CD4-positive, CD25-positive, alpha-beta regulatory T cell (primary cell): ENCODE measurements at regions not wholly inside any gene's neighbourhood (a gene's known extent, or its start where the extent isn't known, plus 50 kb on each side); places are given as distances from the start of the nearest gene placed in this dataset.
"Not testable (repeated sequence)": the region's sequence is repeated elsewhere in the genome, so short reads cannot be mapped to it uniquely, and the experiment has no call there.

Experiments used
- ATAC-seq, 2 donors: fragments of 150-1000 bp; cut with Tn5 transposase; one replicate each; pipeline ENCODE4 v1.10.0; 2021; ENCODE audit warnings: low read depth in 2 of 2, moderate number of reproducible peaks in 2 of 2, moderate library complexity in 1 of 2
- DNase-seq, 3 donors: peaks; one replicate each; pipeline versions ENCODE4 v3.0.0 to v3.0.0-alpha.2; 2012 to 2022; ENCODE audit warnings: mixed read lengths in 1 of 3
- H3K27ac ChIP-seq: one replicate; pipeline ENCODE4 v1.7.0; 2013; ENCODE audit warnings: mild to moderate bottlenecking, low read length; ENCODE audit not compliant: insufficient read depth, poor library complexity, severe bottlenecking
- H3K27me3 ChIP-seq: one replicate; pipeline ENCODE4 v1.7.0; 2013; ENCODE audit warnings: low read length; ENCODE audit not compliant: control insufficient read depth, insufficient read depth
- H3K36me3 ChIP-seq: one replicate; pipeline ENCODE4 v1.7.0; 2013; ENCODE audit warnings: mild to moderate bottlenecking, low read length, moderate library complexity; ENCODE audit not compliant: control insufficient read depth, insufficient read depth
- H3K4me1 ChIP-seq: 2 replicates; pipeline ENCODE4 v1.7.0; 2013; ENCODE audit warnings: mild to moderate bottlenecking, low read length; ENCODE audit not compliant: insufficient read depth, control insufficient read depth, poor library complexity, severe bottlenecking
- H3K4me3 ChIP-seq: one replicate; pipeline ENCODE4 v1.7.0; 2013; ENCODE audit warnings: low read depth, mild to moderate bottlenecking, low read length, moderate library complexity
- H3K9me3 ChIP-seq, 2 experiments: 1 replicate in 1 of 2; 2 replicates in 1 of 2; pipeline ENCODE4 v1.7.0; 2013; ENCODE audit warnings: low read length in 2 of 2, mild to moderate bottlenecking in 1 of 2, moderate library complexity in 1 of 2; ENCODE audit not compliant: control insufficient read depth in 2 of 2
- H3K27ac Mint-ChIP-seq, 3 donors: one replicate each; pipeline ENCODE4 v1.8.0; 2020 to 2022; ENCODE audit warnings: mild to moderate bottlenecking in 3 of 3, mixed read lengths in 3 of 3, moderate library complexity in 2 of 3
- H3K27me3 Mint-ChIP-seq: one replicate; pipeline ENCODE4 v1.8.0; 2022; ENCODE audit warnings: mild to moderate bottlenecking, mixed read lengths
- H3K36me3 Mint-ChIP-seq: one replicate; pipeline ENCODE4 v1.8.0; 2020; ENCODE audit warnings: mixed read lengths
- H3K4me1 Mint-ChIP-seq, 4 donors: one replicate each; pipeline ENCODE4 v1.8.0; 2020 to 2022; ENCODE audit warnings: mixed read lengths in 4 of 4, mild to moderate bottlenecking in 1 of 4
- H3K4me3 Mint-ChIP-seq, 4 donors: one replicate each; pipeline ENCODE4 v1.8.0; 2020 to 2022; ENCODE audit warnings: mild to moderate bottlenecking in 4 of 4, mixed read lengths in 4 of 4, moderate library complexity in 3 of 4
- H3K9me3 Mint-ChIP-seq, 7 donors: one replicate each; pipeline ENCODE4 v1.8.0; 2020 to 2022; ENCODE audit warnings: mixed read lengths in 7 of 7, mild to moderate bottlenecking in 3 of 7, moderate library complexity in 2 of 7

DNA sequence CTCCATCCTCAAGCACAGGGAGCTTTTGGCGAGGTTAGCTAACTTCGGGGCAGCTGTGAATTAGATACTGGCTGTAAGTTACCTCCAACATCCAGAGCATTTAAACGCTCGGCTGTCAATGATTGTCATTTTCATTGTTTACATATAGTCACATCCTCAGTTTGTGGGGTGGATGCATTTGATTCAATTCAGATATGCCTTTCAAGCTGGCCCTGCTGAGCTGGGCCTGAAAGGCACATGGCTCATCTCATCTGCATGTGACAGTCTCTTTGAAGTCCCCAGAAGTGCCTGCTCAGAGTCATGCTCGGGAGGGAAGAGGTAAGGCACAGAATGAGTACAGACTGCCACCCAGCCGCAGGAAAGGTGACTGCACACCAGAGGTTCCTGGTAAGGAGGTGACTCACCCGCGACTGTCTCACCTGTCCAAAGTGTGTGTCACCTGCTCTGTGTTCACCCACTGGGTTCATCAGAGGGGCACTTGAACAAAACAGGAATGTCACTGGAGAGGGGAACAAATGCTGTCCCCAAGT, 281.2 kb upstream of the PLGLB2 start:
- H3K36me3 Mint-ChIP-seq, H3K4me3 ChIP-seq, H3K9me3 Mint-ChIP-seq, H3K27me3 Mint-ChIP-seq, H3K9me3 ChIP-seq, H3K27me3 ChIP-seq, H3K36me3 ChIP-seq: not testable (repeated sequence)
- H3K4me1 ChIP-seq: peaks cover 31% of the 10 kb centered on the region
- DNase-seq (peak; percentile 60 to 74 (median 67)), ATAC-seq (peak; percentile 90 to 91)
- peaks cover 10 to 49% (median 25%) of the 10 kb centered on the region in 4 donors for H3K4me1 Mint-ChIP-seq
- H3K27ac ChIP-seq: peak overlapping the region; percentile 67
- peak overlapping the region; percentile 85 to 94 (median 93) for H3K27ac Mint-ChIP-seq
- peak overlapping the region; percentile 22 to 77 (median 53) for H3K4me3 Mint-ChIP-seq

DNA sequence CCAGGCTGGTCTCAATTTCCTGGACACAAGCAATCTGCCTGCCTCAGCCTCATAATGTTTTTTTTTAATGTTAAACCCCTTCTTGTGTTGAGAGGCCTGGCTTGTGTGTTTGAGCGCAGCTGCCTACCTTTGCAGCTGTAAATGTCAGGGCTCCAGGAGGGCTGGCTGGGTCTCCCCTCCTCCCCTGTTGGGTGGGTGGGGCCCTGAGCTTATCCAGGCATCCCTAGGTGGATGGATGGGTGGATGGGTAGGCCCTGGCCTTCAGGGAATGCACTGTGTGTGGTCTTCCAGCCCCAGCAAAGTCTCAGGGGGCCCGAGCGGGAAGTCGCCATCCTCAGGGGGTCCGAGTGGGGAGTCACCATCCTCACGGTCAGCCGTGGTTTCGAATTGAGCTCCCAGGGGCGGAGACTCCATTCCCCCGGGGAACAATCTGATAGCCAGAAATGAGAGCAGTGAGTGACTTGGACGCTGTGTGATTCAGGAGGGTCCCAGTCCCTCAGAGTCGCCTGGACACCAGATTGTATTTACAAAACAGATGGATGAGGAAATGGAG, 279.4 kb upstream of the PLGLB2 start:
- peaks cover 35% of the 10 kb centered on the region for H3K4me1 ChIP-seq
- ATAC-seq, H3K36me3 Mint-ChIP-seq, H3K4me3 ChIP-seq, H3K9me3 ChIP-seq, H3K27me3 Mint-ChIP-seq, H3K9me3 Mint-ChIP-seq, H3K27me3 ChIP-seq, H3K36me3 ChIP-seq, DNase-seq: not testable (repeated sequence)
- Mint-ChIP-seq H3K27ac (peak overlapping the region in 2 of 3 donors; percentile 36 to 91), H3K4me3 (peak overlapping the region in 1 of 4 donors; percentile 32), H3K4me1 (peaks cover 10 to 52% (median 25%) of the 10 kb centered on the region in 4 donors)
- peak overlapping the region; percentile 55 for H3K27ac ChIP-seq

DNA sequence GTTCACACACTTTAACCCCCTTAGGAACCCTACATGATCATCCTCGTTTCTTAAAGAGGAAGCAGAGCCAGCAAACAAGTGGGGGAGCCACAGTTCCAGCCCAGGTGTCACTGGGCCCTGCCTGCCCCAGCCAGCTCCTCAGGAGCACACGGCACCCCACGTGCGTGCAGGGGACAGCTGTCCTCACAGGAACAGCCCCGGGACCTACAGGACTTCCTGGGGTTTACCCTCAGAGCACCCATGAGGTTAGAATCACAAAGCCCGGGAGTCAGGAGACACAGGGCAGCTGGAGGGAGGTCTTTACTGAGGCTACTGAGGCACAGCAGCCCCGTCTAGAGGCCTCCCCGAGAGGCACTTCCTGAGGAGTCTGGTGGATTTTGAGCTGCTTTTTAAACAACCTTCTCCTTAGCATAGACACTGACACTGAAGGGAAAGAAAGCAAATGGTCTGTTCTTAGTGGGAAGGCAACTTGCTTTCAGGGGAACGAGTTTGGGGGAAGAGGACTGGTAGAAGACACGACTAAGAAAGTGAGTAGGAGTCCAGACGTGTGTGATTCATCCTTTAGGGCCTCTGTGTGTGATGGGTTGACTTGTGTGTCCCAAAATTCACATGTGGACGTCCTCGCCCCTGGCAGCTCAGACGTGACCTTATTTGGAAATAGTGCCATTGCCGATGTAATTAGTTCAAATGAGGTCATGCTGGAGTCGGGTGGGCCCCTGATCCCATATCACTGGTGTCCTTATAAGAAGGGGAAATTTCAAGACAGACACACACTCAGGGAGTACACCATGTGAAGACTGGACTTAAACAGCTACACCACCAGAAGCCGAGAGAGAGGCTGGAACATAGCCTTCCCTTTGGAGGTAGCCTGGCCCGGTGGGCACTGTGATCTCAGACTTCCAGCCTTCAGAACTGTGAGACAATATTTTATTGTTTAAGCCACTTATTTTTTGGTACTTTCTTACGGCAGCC, 278.4 kb upstream of the PLGLB2 start:
- peaks cover 34% of the 10 kb centered on the region for H3K4me1 ChIP-seq
- DNase-seq: peak in 1 of 3 donors; percentile 63
- peak overlapping the region; percentile 76 for H3K27ac ChIP-seq
- H3K36me3 ChIP-seq, H3K9me3 ChIP-seq, H3K9me3 Mint-ChIP-seq, H3K36me3 Mint-ChIP-seq, H3K27me3 ChIP-seq, ATAC-seq, H3K27me3 Mint-ChIP-seq: not testable (repeated sequence)
- Mint-ChIP-seq H3K4me3 (peak overlapping the region; percentile 85 to 91 (median 85)), H3K4me1 (peaks cover 5 to 47% (median 21%) of the 10 kb centered on the region in 4 donors), H3K27ac (peak overlapping the region; percentile 91 to 97 (median 97))
- H3K4me3 ChIP-seq: peak overlapping the region; percentile 59

DNA sequence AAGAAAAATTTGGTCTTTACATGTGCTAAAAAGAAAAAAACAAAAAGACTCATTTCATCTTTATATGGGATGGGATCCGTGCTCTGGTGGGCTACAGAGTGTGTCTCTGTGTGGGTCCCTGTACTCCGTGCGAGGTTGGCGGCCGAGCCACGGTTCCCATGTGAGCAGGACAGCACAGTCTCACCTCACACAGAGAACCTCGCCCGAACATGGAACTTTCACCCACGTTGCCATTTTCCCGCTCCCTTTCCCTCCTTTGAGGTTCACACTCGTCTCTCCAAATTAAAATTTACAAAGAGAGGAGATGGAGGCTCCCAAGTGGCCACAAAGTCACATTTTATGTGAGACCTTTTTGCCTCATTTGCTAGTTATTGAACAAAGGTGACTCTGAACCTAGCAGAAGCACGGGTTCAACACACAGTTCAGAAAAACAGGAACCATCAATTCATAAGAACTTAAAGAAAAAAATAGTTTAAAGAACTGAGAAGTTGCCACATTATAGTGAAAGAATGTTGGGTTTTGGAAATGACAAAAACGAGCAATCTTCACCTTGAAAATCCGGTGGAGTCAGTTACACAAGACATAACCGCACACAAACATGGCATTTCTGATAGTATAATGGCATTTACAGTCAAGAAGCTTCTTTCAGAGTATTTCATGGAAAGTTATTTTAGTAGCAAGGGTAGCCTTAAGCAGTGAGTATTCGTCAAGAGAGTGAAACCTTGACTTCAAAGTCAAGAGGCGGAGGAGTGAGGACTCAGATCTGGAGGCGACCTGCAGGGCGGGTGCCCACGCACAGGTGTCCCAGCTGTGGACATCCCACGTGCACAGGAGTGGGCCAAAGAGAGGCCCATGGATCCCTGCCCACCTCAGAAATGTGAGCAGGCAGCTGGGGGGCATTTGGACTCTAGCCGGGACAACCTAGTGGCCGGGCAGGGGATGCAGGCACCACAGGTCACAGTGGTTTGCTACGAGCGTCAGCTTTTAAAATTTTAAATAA, 277.2 kb upstream of the PLGLB2 start:
- H3K27me3 Mint-ChIP-seq, H3K27me3 ChIP-seq, H3K9me3 Mint-ChIP-seq, H3K9me3 ChIP-seq, H3K36me3 ChIP-seq, H3K36me3 Mint-ChIP-seq: not testable (repeated sequence)
- ATAC-seq: peak; percentile 40 to 46
- peaks cover 30% of the 10 kb centered on the region for H3K4me1 ChIP-seq
- peak overlapping the region; percentile 76 for H3K27ac ChIP-seq
- Mint-ChIP-seq H3K4me1 (peaks cover 5 to 44% (median 17%) of the 10 kb centered on the region in 4 donors), H3K4me3 (peak overlapping the region; percentile 82 to 95 (median 86)), H3K27ac (peak overlapping the region; percentile 91 to 97 (median 92))
- peak in 1 of 3 donors; percentile 77 for DNase-seq
- peak overlapping the region; percentile 59 for H3K4me3 ChIP-seq

DNA sequence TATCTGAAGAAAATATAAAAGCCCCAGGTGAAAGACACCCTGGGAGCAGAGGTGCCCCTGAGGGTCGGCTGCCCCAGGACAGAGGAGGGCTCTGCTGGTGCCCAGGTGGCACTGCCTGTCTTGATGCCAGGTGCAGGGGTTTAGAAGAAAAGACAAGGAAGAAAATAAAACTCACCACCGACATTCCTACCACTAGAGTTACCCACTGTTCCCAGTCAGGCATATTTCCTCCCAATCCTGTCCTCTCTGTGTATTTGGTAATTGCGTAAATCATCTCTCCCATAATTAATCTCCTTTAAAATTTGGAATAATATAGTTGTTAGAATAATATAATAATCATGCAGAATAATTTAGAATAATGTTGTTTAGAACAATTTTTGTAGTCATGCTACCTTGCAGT, 276.4 kb upstream of the PLGLB2 start:
- not testable (repeated sequence) for DNase-seq, H3K36me3 Mint-ChIP-seq, H3K36me3 ChIP-seq, H3K27me3 Mint-ChIP-seq, H3K9me3 ChIP-seq, H3K27me3 ChIP-seq, ATAC-seq, H3K9me3 Mint-ChIP-seq
- H3K4me1 Mint-ChIP-seq: peaks cover 7 to 42% (median 17%) of the 10 kb centered on the region in 4 donors
- H3K27ac ChIP-seq: peak overlapping the region; percentile 71
- H3K4me3 ChIP-seq: peak overlapping the region; percentile 44
- H3K27ac Mint-ChIP-seq: peak overlapping the region in 2 of 3 donors; percentile 91 to 97
- H3K4me3 Mint-ChIP-seq: peak overlapping the region; percentile 82 to 95 (median 86)
- H3K4me1 ChIP-seq: peaks cover 34% of the 10 kb centered on the region

DNA sequence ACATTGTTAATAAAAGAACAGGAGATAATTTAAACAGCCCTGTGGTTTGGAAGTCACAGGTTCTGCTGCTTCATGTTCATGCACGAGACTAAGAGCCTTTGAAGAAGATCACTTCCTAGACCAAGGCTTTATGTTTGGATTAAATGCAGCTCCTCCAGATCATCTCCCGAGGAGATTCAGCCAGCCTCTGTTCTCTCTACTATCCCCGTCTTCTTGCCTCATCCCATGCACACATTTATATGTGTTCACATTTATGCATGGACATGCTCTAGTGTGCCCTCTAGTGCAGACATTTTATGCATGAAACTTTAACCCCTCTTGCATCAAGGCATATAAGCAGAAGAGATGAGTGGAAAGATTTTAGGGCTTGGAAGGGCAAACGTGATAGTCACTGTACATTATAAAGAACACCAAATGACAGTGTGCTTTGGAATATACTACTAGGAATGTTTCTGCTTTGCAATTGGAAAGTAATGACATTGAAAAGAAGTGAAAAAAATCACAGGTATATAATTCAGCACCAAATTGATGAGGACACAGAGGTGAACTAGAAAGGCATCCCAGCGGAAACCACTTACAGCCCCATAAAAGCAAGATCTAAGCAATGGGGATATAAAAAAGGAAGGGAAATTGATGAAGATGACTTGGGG, 271.5 kb upstream of the PLGLB2 start:
- H3K9me3 ChIP-seq, H3K27me3 Mint-ChIP-seq, H3K36me3 ChIP-seq, H3K36me3 Mint-ChIP-seq, H3K27me3 ChIP-seq, DNase-seq, H3K9me3 Mint-ChIP-seq: not testable (repeated sequence)
- H3K4me1 ChIP-seq: peaks cover 17% of the 10 kb centered on the region
- Mint-ChIP-seq H3K27ac (peak overlapping the region; percentile 93 to 99 (median 95)), H3K4me3 (peak overlapping the region; percentile 75 to 96 (median 84)), H3K4me1 (peaks cover 4 to 32% (median 16%) of the 10 kb centered on the region in 4 donors)
- ATAC-seq: peak; percentile 20 to 23
- peak overlapping the region; percentile 49 for H3K4me3 ChIP-seq
- peak overlapping the region; percentile 78 for H3K27ac ChIP-seq

DNA sequence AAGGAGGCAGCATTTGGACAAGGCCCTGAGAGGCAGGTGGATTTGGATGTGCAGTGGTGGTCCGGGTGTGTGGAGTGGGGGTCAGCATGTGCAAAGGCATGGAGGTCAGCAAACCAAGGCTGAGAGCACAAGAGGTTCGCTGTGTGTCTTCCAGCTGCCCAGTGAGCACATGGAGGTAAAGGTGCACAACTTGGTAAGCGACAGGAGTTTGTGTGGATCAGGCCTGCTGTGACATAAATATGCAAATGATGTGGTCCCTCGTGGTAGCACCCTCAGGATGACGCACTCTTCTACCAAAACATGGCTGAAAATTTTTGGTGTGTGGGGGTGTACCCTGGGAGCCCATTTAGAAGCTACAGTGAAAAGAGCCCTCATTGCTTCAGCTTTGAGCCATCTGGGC, 271.0 kb upstream of the PLGLB2 start:
- H3K27me3 Mint-ChIP-seq, H3K27me3 ChIP-seq, H3K9me3 ChIP-seq, H3K36me3 ChIP-seq, H3K36me3 Mint-ChIP-seq, H3K9me3 Mint-ChIP-seq: not testable (repeated sequence)
- DNase-seq (peak; percentile 57 to 74 (median 64)), ATAC-seq (peak; percentile 84 to 86)
- H3K4me3 Mint-ChIP-seq: peak overlapping the region; percentile 75 to 96 (median 84)
- peaks cover 4 to 32% (median 16%) of the 10 kb centered on the region in 4 donors for H3K4me1 Mint-ChIP-seq
- Histone ChIP-seq H3K27ac (peak overlapping the region; percentile 78), H3K4me3 (peak overlapping the region; percentile 49), H3K4me1 (peaks cover 17% of the 10 kb centered on the region)
- peak overlapping the region; percentile 93 to 99 (median 95) for H3K27ac Mint-ChIP-seq
